WTC11 (cell line): ENCODE measurements at regions not wholly inside any gene's neighbourhood (a gene's known extent, or its start where the extent isn't known, plus 50 kb on each side); places are given as distances from the start of the nearest gene placed in this dataset.

Experiments used
- ATAC-seq: fragments of 200-7000 bp; cut with Tn5 transposase; 2 replicates; pipeline ENCODE4 v1.10.0; 2021; ENCODE audit warnings: mild to moderate bottlenecking, moderate library complexity
- CTCF ChIA-PET: fragments of 300-600 bp; sonication (Branson Sonifier 250); formaldehyde crosslinking; loops from one replicate; lab custom pipeline; 2021; ENCODE audit warnings: antibody characterized with exemption; lab: Charles Lee
- POLR2A ChIA-PET: fragments of 350-600 bp; sonication (Branson Sonifier 250); formaldehyde crosslinking; loops from one replicate; lab custom pipeline; 2021; ENCODE audit warnings: antibody characterized with exemption; lab: Charles Lee
- DNase-seq: peaks from one replicate; pipeline ENCODE4 v3.0.0; 2021; ENCODE audit warnings: low spot score
- H3K27ac Mint-ChIP-seq: 2 replicates; pipeline ENCODE4 v1.8.0; 2021; ENCODE audit warnings: mixed read lengths
- H3K27me3 Mint-ChIP-seq: 2 replicates; pipeline ENCODE4 v1.8.0; 2021; ENCODE audit warnings: low read depth, mild to moderate bottlenecking, moderate library complexity, mixed read lengths
- H3K36me3 Mint-ChIP-seq: 2 replicates; pipeline ENCODE4 v1.8.0; 2021; ENCODE audit warnings: mixed read lengths
- H3K4me1 Mint-ChIP-seq: 2 replicates; pipeline ENCODE4 v1.8.0; 2022; ENCODE audit warnings: mixed read lengths
- H3K4me3 Mint-ChIP-seq: 2 replicates; pipeline ENCODE4 v1.8.0; 2021; ENCODE audit warnings: mild to moderate bottlenecking, moderate library complexity, mixed read lengths
- H3K9me3 Mint-ChIP-seq: 2 replicates; pipeline ENCODE4 v1.8.0; 2021; ENCODE audit warnings: mixed read lengths
- CBFB ChIP-seq: sonication (generic); formaldehyde crosslinking; IDR thresholded peaks from 2 replicates; pipeline ENCODE4 v1.8.1; 2022; ENCODE audit warnings: mild to moderate bottlenecking, low read depth, missing genetic modification reagents
- CREM ChIP-seq: sonication (generic); formaldehyde crosslinking; IDR thresholded peaks from 2 replicates; pipeline ENCODE4 v1.8.1; 2022; ENCODE audit warnings: mild to moderate bottlenecking, missing genetic modification reagents, moderate library complexity
- EMX1 ChIP-seq: fragments of 250-450 bp; sonication (Bioruptor Pico); IDR thresholded peaks from 2 replicates; pipeline ENCODE4 v1.8.0; 2021; ENCODE audit warnings: mild to moderate bottlenecking
- FOXK1 ChIP-seq: sonication (generic); formaldehyde crosslinking; IDR thresholded peaks from 2 replicates; pipeline ENCODE4 v1.8.0; 2022; ENCODE audit warnings: mild to moderate bottlenecking, moderate library complexity, missing genetic modification reagents
- IRF2 ChIP-seq: sonication (generic); formaldehyde crosslinking; IDR thresholded peaks from 2 replicates; pipeline ENCODE4 v1.8.0; 2022; ENCODE audit warnings: low read depth, missing genetic modification reagents, borderline replicate concordance
- NR1H2 ChIP-seq: sonication (generic); formaldehyde crosslinking; IDR thresholded peaks from 2 replicates; pipeline ENCODE4 v1.9.0; 2021; ENCODE audit warnings: mild to moderate bottlenecking, moderate library complexity, missing genetic modification reagents
- NR3C1 ChIP-seq: sonication (generic); formaldehyde crosslinking; conservative IDR thresholded peaks from 2 replicates; pipeline ENCODE4 v1.8.1; 2023; ENCODE audit warnings: low read depth, mild to moderate bottlenecking, missing genetic modification reagents
- RELA ChIP-seq: sonication (generic); formaldehyde crosslinking; IDR thresholded peaks from 2 replicates; pipeline ENCODE4 v1.8.1; 2022; ENCODE audit warnings: missing genetic modification reagents, mild to moderate bottlenecking, borderline replicate concordance
- TP53 ChIP-seq: sonication (generic); formaldehyde crosslinking; IDR thresholded peaks from 2 replicates; pipeline ENCODE4 v1.8.1; 2023; ENCODE audit warnings: mild to moderate bottlenecking, missing genetic modification reagents
- ZNF219 ChIP-seq: sonication (generic); formaldehyde crosslinking; IDR thresholded peaks from 2 replicates; pipeline ENCODE4 v1.8.0; 2023; ENCODE audit warnings: missing genetic modification reagents, mild to moderate bottlenecking, borderline replicate concordance
- ZNF396 ChIP-seq: fragments of 250-450 bp; sonication (Bioruptor Pico); IDR thresholded peaks from 2 replicates; pipeline ENCODE4 v1.8.0; 2021; ENCODE audit warnings: mild to moderate bottlenecking, moderate library complexity, borderline replicate concordance
- ZNF671 ChIP-seq: fragments of 250-450 bp; sonication (Bioruptor Pico); IDR thresholded peaks from 2 replicates; pipeline ENCODE4 v1.8.0; 2021; ENCODE audit warnings: mild to moderate bottlenecking
- TF ChIP-seq, protein P1 (sequence below): sonication (generic); formaldehyde crosslinking; IDR thresholded peaks from 2 replicates; pipeline ENCODE4 v1.8.1; 2022; ENCODE audit warnings: mild to moderate bottlenecking, missing genetic modification reagents, moderate library complexity, borderline replicate concordance
- TF ChIP-seq, protein P2 (sequence below): sonication (generic); formaldehyde crosslinking; IDR thresholded peaks from 2 replicates; pipeline ENCODE4 v1.8.0; 2022; ENCODE audit warnings: mild to moderate bottlenecking, missing genetic modification reagents
- TF ChIP-seq, protein P3 (sequence below): sonication (generic); formaldehyde crosslinking; IDR thresholded peaks from 2 replicates; pipeline ENCODE4 v1.8.1; 2022; ENCODE audit warnings: missing genetic modification reagents, borderline replicate concordance
- TF ChIP-seq, protein P4 (sequence below): fragments of 250-450 bp; sonication (Bioruptor Pico); IDR thresholded peaks from 2 replicates; pipeline ENCODE4 v2.1.2; 2022; ENCODE audit warnings: mild to moderate bottlenecking, moderate library complexity
- TF ChIP-seq, protein P5 (sequence below): sonication (generic); formaldehyde crosslinking; IDR thresholded peaks from 2 replicates; pipeline ENCODE4 v1.8.1; 2023; ENCODE audit warnings: mild to moderate bottlenecking, missing genetic modification reagents, moderate library complexity
- TF ChIP-seq, protein P6 (sequence below): sonication (generic); formaldehyde crosslinking; IDR thresholded peaks from 2 replicates; pipeline ENCODE4 v1.8.1; 2023; ENCODE audit warnings: mild to moderate bottlenecking, missing genetic modification reagents, moderate library complexity
- TF ChIP-seq, protein P7 (sequence below): sonication (generic); formaldehyde crosslinking; conservative IDR thresholded peaks from 2 replicates; pipeline ENCODE4 v1.8.1; 2022; ENCODE audit warnings: mild to moderate bottlenecking, missing genetic modification reagents

DNA sequence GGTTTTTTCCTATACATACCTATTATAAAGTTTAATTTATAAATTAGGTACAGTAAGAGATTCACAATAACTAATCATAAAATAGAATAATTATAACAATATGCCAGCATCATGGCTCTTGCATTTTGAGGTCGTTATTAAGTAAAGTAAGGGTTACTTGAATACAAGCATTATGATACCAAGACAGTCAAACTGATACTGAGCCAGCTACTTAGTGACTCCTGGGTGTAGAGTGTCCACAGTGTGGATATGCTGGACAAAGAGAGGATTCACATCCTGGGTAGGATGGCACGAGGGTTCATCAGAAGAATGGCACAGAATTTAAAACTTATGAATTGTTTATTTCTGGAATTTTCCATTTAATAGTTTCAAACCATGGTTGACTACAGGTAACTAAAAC, 157.2 kb upstream of the IL12A start:
- Mint-ChIP-seq H3K4me1 (no peaks in the 10 kb centered on the region), H3K9me3 (no peaks in the 10 kb centered on the region), H3K27me3 (no peaks in the 10 kb centered on the region)
- TF ChIP-seq, protein P1, sequence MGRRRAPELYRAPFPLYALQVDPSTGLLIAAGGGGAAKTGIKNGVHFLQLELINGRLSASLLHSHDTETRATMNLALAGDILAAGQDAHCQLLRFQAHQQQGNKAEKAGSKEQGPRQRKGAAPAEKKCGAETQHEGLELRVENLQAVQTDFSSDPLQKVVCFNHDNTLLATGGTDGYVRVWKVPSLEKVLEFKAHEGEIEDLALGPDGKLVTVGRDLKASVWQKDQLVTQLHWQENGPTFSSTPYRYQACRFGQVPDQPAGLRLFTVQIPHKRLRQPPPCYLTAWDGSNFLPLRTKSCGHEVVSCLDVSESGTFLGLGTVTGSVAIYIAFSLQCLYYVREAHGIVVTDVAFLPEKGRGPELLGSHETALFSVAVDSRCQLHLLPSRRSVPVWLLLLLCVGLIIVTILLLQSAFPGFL, result no peak
- TF ChIP-seq, protein P2, sequence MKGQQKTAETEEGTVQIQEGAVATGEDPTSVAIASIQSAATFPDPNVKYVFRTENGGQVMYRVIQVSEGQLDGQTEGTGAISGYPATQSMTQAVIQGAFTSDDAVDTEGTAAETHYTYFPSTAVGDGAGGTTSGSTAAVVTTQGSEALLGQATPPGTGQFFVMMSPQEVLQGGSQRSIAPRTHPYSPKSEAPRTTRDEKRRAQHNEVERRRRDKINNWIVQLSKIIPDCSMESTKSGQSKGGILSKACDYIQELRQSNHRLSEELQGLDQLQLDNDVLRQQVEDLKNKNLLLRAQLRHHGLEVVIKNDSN (CRISPR knock-in tag), result no peak
- TF ChIP-seq CREM (CRISPR knock-in tag) (no peak), RELA (CRISPR knock-in tag) (no peak), NR1H2 (CRISPR knock-in tag) (no peak), FOXK1 (CRISPR knock-in tag) (no peak), CBFB (CRISPR knock-in tag) (no peak), ZNF219 (CRISPR knock-in tag) (no peak), IRF2 (CRISPR knock-in tag) (no peak), EMX1 (no peak), TP53 (no peak)
- TF ChIP-seq, protein P3, sequence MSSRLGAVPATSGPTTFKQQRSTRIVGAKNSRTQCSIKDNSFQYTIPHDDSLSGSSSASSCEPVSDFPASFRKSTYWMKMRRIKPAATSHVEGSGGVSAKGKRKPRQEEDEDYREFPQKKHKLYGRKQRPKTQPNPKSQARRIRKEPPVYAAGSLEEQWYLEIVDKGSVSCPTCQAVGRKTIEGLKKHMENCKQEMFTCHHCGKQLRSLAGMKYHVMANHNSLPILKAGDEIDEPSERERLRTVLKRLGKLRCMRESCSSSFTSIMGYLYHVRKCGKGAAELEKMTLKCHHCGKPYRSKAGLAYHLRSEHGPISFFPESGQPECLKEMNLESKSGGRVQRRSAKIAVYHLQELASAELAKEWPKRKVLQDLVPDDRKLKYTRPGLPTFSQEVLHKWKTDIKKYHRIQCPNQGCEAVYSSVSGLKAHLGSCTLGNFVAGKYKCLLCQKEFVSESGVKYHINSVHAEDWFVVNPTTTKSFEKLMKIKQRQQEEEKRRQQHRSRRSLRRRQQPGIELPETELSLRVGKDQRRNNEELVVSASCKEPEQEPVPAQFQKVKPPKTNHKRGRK (CRISPR knock-in tag), result no peak
- TF ChIP-seq, protein P4, sequence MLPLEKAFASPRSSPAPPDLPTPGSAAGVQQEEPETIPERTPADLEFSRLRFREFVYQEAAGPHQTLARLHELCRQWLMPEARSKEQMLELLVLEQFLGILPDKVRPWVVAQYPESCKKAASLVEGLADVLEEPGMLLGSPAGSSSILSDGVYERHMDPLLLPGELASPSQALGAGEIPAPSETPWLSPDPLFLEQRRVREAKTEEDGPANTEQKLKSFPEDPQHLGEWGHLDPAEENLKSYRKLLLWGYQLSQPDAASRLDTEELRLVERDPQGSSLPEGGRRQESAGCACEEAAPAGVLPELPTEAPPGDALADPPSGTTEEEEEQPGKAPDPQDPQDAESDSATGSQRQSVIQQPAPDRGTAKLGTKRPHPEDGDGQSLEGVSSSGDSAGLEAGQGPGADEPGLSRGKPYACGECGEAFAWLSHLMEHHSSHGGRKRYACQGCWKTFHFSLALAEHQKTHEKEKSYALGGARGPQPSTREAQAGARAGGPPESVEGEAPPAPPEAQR (CRISPR knock-in tag), result no peak
- TF ChIP-seq, protein P5, sequence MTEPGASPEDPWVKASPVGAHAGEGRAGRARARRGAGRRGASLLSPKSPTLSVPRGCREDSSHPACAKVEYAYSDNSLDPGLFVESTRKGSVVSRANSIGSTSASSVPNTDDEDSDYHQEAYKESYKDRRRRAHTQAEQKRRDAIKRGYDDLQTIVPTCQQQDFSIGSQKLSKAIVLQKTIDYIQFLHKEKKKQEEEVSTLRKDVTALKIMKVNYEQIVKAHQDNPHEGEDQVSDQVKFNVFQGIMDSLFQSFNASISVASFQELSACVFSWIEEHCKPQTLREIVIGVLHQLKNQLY, result no peak
- TF ChIP-seq, all 79 proteins: peak for 0
- DNase-seq (no peak), ATAC-seq (no peak)
- Mint-ChIP-seq H3K4me3 (no peak overlapping the region), H3K27ac (no peak overlapping the region), H3K36me3 (no peaks in the 10 kb centered on the region)
- POLR2A ChIA-PET, result no interaction called here
- CTCF ChIA-PET, result interaction anchor here (1.0 to 1.8 kb wide), 2 partner anchors 27 to 52 kb away, joined by 3 to 5 read pairs; no protein-coding TSS in a partner anchor

DNA sequence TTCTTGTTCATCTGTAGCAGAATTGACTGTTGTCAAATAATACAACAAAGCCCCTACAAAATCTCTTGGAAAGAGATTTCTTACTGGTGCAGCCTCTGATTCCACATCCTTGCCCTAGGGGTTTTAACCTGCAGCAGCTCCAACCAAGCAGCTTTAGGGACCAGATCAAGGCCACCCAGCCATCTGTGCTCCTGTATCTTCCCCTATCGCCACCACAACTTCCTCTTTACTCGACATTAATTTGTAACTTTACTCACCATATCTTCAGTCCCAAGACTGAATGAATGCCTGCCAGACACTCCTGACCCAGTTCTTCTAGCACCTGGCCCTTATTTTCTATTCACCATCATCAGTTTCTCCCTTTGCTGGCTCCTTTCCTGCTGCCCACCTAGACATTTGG, 156.6 kb upstream of the IL12A start:
- H3K36me3 Mint-ChIP-seq, result no peaks in the 10 kb centered on the region
- DNase-seq (no peak), ATAC-seq (no peak)
- CTCF ChIA-PET, result interaction anchor here (1.0 to 1.8 kb wide), 2 partner anchors 27 to 51 kb away, joined by 3 to 5 read pairs; no protein-coding TSS in a partner anchor
- no peaks in the 10 kb centered on the region for H3K9me3 Mint-ChIP-seq
- TF ChIP-seq, protein P6, sequence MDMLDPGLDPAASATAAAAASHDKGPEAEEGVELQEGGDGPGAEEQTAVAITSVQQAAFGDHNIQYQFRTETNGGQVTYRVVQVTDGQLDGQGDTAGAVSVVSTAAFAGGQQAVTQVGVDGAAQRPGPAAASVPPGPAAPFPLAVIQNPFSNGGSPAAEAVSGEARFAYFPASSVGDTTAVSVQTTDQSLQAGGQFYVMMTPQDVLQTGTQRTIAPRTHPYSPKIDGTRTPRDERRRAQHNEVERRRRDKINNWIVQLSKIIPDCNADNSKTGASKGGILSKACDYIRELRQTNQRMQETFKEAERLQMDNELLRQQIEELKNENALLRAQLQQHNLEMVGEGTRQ (CRISPR knock-in tag), result no peak
- TF ChIP-seq ZNF396 (CRISPR knock-in tag) (no peak), ZNF671 (CRISPR knock-in tag) (no peak), NR3C1 (CRISPR knock-in tag) (no peak)
- TF ChIP-seq, protein P7, sequence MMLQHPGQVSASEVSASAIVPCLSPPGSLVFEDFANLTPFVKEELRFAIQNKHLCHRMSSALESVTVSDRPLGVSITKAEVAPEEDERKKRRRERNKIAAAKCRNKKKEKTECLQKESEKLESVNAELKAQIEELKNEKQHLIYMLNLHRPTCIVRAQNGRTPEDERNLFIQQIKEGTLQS, result no peak
- POLR2A ChIA-PET, result no interaction called here
- no peaks in the 10 kb centered on the region for H3K4me1 Mint-ChIP-seq
- H3K27me3 Mint-ChIP-seq, result no peaks in the 10 kb centered on the region
- no peak overlapping the region for H3K4me3 Mint-ChIP-seq
- no peak overlapping the region for H3K27ac Mint-ChIP-seq
